ENCODE measurements at regions not wholly inside any gene's neighbourhood (a gene's known extent, or its start where the extent isn't known, plus 50 kb on each side); places are given as distances from the start of the nearest gene placed in this dataset.
"Not testable (repeated sequence)": the region's sequence is repeated elsewhere in the genome, so short reads cannot be mapped to it uniquely, and the experiment has no call there.

DNA sequence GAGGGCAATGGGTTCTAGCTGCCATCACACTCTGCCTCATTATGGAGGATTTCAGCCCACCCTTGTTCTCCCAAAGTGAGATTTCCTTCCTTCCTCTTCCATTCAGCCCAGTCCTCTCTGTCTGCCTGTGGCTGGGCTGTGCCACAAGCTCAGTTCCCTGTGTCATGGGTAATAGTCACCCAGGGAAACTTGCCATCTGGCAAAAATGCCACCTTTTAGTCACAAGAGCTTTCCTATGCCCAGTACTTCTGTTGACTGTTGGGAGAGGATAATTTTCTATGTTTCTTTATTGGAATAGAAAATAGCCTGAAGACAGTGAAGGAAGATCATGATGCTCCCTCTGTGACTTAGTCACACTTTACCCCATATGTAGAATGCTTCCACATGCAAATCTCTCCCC lies 71.4 kb downstream of the TLR4 start:
- DNase-seq (ENCODE audit: low read depth): no peak

DNA sequence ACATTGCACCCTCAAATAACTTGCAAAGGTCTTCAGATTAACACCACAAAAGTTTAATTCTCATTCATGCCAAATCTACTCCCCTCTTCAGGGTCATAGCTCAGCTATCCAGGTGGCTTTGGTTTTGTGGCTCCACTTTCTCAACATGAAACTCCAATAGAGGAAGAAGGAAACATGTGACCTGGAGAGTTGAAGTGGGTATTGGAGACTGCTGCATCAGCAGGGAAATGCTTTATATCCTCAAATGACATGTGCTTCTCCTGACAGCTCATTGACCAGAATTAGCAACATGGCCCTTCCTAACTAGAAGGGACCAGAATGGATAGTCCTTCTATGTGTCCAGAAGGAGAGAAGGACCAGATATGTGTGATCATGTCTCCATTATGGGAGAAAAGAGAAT lies 73.6 kb downstream of the TLR4 start:
- DNase-seq (ENCODE audit: low read depth): no peak

DNA sequence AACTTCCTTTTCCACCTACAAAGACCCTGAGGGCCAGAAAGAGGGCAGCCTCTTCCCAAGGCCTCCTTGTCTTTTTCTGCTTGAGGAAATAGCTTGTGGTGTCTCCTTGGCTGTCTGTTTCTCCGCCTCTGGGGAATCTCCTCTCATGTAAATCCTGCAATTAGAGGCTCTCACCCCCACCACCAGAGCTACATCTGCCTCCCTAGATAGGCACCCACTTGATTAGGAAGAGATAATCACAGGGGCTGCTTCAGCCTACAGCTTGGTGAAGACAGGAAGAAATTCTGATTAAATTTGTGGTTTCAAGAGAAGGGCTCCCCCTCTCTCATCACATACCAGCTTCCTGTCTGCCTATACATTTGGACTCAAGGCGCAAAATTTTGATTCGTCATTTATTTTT lies 75.6 kb downstream of the TLR4 start:
- DNase-seq (ENCODE audit: low read depth): no peak

DNA sequence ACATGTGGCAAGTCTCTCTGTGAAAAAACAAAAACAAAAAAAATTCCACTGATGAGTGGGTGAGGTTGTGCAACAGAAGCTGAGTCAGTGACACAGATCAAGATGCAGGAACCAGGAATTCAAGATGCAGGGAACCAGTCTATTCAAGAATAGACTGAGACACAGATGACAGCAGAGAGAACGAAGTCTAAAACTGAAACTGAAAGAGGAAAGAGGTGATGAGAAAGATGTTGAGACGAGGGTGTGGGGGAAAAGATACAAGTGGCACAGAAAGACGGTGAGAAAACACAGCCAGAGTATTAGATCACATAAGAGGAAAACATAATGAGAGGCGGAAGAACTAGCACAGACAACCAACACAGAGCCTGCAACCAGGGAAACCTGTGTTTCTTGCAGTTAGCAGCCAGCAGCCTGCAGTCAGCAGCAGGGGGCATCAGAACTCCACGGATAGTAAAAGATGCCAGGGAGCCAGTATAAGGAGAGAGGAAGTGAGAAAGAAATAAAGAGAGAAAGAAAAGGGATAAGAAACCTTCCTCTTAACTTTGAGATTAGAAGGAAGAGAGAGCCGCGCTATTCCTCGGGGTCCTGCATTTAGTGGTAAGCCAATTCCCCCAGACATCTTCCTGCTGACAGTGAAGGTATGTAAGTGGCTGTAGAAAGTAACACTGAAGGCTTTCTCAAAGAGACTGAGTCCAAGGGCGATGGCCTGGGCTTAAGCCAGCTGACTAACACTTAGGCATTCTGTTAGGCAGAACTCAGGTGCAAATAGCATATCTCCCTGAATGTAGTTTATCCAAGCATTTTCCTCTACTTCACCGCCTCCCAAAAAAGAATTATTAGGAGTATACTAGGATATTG lies 79.0 kb downstream of the TLR4 start:
- peak; percentile 26 for DNase-seq (ENCODE audit: low read depth)

DNA sequence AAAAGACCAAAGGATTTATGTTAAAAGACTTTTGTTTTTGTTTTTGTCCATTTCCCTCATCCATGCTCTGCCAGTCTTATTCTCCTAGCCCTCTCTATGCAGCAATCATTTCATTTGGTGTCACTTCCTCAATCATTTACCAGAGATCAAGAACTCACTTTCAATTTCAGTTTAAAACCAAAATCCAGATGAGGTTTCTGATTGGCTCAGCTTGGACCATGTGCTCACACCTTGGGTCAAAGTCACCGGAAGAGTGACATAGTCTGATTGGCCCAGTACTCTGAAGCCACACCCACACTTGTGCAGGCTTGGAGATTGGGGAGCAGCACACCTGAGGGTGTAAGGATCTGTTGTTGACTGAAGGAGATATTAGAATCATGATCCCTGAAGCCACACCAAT lies 79.6 kb downstream of the TLR4 start:
- no peak for DNase-seq (ENCODE audit: low read depth)

DNA sequence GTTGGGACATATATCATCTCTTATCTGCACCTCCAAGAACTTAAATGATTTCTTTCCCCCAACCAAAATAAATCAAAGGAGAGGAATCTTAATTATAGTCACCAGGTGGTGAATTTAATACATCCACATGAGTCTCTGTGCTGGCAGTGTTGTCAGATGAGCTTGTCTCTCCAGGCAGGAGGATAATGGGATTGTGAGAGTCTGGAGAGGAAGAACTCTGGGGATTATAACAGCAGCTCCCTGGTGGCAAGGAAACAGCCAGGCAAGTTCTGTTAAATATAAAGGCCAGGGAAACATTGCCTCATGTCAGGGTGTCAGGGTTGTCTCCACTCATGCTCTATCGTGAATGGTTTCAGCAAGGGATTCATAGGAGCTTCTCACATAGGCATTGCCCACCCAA lies 80.8 kb downstream of the TLR4 start:
- DNase-seq (ENCODE audit: low read depth): no peak

DNA sequence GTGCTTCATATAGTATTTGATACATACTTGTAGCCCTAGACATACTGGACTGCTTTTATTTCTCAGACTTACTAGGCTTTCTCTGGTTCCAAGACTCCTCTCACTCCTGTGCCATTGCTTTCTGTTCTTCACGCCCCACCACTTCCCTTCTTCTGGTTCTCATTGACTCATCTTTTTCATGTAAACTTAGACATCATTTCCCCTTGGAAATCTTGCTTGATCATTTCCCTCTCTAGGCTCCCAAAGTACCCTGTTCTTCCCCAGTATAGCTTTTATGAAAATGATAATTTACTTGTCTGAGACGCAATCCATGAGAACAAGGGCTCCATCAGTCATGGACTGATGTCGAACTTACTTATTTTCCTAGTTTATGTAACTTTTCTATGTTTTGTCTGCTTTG lies 83.5 kb downstream of the TLR4 start:
- no peak for DNase-seq (ENCODE audit: low read depth)

DNA sequence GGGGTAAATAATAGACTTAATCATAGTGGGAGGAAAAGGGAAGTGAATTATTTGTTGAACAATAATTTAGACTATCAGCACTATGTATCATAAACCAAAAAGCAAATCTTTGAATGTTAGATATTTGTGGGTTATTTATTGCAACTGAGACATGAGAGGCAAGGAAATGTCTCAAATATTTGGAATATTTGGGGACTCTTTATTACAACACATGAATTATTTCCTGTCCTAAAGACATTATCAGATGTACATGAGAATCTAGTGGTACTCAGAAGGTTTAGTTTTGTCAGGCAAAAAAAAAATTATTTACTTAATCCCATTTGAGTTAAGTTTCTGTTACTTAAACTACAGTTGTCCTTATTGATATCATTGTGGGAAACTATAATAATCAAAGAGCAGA lies 91.1 kb downstream of the TLR4 start:
- DNase-seq (ENCODE audit: low read depth): no peak

DNA sequence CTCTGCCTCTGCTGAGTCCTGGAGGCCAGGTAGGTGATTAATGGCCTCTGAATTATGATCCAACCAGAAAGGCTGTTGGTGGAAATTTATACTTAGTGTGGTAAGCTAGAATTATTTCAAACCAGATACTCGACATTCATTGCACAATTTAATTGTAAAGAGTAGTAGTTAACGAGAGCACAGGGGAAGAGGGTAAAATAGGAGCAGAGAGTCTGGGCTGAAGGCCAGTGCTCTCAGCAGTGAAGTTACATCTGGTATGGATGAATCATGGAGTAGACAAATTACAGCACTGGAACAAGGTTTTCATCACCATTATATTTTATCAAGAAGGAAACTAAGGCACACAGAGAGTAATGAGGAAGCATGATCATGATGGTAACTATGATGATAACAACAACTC lies 92.5 kb downstream of the TLR4 start:
- DNase-seq (ENCODE audit: low read depth): no peak

DNA sequence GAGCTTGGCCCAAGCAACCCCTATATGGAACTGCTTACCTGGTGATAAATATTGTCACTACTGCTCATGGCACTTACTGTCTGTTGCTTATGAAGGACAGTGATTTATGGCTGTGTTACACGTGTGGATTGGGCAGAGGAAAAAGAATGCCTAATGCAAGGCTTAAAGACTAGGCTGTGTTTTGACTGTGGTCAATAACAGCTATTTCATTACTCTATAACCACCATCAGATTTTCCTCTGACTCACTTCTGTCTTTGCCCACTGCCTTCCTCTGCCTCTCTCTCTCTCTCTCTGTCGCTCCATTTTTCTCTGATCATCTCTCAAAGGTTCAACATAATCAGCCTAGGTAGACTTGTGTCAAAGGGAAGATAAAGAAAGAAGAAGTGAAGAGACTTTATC lies 96.2 kb downstream of the TLR4 start:
- no peak for DNase-seq (ENCODE audit: low read depth)

DNA sequence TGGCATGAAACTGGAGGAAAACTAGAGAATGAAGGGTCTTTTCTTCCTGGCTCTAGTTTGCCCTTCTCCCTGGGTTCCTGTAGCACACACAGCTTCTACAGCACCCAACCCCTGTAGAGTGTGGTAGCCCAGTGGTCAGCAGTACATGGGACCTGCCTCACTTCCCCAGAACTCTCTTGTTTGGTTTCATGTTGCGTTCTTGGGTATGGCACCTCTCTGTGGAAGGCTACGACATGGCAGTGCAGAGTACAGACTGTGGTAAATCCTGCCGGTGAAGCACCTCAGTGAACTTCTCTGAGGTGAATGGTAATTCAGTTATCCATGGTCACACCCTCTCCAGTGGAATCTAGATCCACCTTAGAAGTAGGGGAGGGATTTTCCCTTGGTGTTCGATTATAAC lies 105.5 kb downstream of the TLR4 start:
- no peak for DNase-seq (ENCODE audit: low read depth)

DNA sequence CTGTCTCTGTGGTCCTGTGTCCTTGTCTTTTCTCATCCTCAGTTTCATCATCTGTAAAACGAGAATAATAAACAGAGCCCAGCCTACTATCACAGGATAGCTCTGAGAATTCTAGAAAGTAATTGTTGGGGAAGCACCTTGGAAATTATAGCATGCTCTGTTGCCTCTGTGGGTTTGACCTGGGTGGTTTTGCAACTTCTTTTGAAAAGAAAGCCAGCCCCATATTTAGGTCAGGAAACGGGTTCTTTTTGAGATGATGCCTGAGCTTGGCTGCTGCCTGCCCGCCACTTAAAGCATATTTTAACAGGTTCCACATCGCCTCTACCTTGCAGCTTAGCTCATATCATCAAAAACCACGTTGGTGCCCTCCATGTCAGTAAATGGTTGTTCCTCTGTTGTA lies 111.1 kb downstream of the TLR4 start:
- DNase-seq (ENCODE audit: low read depth): no peak

DNA sequence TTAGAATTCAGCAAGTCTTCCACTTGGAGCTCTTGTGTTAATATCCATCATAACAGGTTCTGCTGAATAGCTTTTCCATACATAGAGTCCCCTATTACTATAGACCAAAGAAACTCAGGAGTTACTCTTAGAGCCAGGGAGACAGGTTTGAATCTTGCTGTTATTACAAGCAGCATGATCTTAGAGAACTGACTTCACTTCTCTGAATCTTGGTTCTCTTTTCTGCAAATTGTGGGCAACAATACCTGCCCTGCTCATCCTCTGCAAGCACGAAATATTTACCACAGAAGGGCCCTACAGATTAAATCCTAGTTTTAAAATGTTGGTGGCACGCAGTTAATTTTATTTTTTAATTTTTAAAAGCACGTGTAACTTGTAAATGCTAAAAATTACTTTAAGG lies 111.7 kb downstream of the TLR4 start:
- no peak for DNase-seq (ENCODE audit: low read depth)

DNA sequence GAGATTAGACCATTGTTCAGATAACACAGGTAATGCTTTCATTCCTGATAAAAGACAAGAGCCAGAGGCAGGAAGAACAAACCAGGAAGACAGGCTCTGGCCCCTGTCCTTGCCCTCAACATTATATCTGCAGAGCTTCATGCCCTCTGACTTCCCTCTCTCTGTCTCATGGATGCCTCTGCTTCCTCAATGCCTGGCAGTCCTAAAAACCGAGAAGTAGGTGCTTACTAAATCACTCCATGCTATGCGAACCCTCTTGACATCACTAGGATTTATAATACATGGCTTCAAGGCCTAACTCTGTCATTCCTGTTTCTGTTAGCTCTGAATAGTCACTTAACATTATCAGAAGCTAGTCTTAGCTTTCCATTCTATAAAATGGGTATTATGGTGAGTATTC lies 117.8 kb downstream of the TLR4 start:
- DNase-seq (ENCODE audit: low read depth): no peak

DNA sequence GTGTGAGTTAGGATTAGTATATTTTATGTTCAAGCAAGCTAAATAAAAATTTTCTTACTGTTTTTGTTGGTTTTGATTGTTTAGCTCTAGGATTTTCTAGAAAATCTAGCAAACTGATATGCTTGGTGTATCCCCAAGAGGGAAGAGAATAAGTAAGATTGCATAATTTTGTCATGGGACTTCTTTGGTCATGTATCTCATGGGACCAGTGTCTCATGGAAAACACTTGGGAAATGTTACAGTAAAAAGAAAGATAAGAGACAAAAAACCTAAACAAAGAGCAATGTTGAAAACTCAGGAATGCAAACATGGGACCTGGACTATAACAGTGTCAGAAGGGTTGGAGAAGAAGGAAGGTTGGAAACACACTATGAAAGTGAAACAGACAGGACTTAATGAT lies 119.4 kb downstream of the TLR4 start:
- DNase-seq (ENCODE audit: low read depth): no peak

DNA sequence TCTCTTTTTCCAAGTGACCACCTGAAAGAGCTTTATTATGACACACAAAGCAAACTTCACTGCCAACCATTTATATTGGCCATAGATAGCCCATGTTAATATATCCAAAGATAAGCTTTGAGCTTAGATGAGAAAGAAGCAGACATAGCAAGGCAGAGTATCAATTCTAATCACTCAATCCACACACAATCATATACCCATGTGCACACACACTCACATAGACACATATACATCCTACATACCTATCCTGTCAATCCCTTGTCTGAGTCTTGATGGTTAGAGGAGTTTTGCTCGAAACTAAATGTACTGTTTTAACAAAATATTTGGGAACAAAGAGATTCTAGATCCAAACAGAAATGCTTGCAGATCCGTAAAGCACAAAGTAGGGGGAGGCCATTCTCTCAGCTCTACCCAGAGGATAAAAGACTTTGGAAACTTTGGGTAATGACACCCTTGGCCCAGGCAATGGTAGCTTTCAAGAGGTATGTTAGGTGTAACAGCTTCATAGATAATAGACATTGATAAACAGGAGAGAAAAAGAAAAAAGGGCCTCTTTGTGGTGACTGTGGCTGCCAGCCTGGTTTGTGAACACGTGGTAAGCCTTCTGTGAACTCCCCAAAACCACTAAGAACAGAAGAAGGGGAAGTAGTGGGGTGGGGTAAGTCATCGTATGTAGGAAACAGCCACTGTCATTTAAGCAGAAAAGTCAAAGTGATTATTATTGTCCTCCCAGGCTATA lies 121.6 kb downstream of the TLR4 start:
- DNase-seq (ENCODE audit: low read depth): peak; percentile 23

DNA sequence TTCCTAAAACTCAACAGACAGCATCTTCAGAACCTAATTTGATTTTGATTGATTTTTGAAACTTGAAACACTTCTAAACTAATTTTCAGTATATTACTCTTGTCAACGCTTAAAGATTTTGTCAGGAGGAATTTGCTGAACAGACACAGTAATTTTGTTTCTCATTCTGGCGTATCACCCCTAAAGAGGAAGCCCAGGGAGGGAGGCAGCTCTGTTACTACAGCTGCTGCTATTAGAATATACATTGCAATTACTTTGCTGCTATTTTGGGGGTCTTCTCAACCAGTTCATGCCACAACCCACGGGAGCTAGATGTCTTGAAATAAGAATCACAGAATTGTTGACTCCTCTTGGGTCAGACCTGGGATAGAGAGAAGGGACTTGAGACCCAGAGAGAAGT lies 122.6 kb downstream of the TLR4 start:
- DNase-seq (ENCODE audit: low read depth): no peak

DNA sequence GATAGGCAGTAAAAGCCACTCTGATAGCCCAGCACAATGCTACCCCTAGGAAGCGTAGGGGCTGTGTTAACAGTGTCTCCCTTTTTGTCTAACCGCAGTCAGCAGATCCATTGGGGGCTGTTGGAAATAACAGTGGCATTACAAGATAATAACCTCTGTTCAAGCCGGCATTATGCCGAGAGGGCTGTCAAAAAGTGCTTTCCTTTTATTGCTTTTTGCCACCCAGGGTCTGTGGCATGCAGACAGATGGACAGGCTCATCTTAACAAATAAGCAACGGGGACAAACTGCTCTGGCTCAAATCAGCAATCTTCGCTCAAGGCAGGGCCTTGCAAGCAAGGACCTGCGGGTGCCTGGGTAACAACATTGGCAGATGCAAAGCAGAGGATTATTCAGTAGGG lies 123.3 kb downstream of the TLR4 start:
- no peak for DNase-seq (ENCODE audit: low read depth)

DNA sequence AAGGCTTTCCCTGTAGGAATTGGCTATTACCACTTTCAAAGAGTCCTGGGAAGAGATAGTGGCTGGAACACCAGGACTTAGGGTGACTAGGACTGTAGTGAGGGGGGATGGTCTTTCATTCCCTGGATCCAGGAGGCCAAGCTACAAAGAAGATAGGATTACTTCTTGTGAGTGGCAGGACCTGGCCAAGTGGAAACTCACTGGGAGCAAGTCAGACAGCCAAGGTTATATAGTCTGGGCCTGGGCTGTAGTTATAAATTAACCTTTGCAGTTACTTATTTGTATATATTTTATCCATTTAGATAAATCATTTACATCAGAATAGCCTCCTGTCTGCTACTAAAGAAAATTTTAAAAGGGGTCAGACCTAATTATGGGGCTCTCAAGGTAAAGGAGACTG lies 124.3 kb downstream of the TLR4 start:
- DNase-seq (ENCODE audit: low read depth): no peak

DNA sequence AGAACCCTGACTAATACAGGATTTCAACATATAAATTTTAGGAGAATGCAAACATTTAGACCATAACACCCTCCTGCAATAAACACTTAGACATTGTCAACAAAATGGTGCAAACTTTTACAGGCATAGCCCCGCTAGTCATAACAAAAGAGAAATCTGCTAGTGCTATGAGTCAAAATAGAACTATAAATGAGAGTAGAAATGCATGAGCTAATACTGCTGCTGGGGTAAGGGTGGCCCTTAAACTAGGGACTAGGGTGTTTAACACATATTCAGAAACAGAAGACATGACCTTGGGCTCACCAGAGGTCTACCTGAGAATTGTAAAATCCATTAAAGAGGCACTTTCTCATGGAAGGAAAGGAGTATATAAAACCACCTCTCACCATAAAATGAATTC lies 131.6 kb downstream of the TLR4 start:
- no peak for DNase-seq (ENCODE audit: low read depth)

DNA sequence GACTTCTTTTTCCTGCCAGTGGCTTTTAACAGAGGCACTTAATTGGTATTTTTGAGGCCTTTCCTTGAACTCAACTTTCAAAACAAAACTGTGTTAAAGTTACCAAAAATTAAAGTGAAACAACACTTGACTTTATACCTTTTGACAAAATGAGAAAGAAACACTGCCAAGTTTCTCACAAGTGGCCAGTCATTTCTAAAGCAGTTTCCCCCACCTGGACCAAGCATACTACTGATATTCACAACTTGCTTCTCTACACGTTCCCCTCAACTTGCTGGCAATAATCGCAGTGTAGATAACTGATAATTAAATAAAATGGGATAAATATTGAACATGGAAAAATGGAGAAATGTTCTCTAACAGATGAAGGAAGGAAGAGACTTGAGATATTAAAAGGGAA lies 135.7 kb downstream of the TLR4 start:
- no peak for DNase-seq (ENCODE audit: low read depth)

DNA sequence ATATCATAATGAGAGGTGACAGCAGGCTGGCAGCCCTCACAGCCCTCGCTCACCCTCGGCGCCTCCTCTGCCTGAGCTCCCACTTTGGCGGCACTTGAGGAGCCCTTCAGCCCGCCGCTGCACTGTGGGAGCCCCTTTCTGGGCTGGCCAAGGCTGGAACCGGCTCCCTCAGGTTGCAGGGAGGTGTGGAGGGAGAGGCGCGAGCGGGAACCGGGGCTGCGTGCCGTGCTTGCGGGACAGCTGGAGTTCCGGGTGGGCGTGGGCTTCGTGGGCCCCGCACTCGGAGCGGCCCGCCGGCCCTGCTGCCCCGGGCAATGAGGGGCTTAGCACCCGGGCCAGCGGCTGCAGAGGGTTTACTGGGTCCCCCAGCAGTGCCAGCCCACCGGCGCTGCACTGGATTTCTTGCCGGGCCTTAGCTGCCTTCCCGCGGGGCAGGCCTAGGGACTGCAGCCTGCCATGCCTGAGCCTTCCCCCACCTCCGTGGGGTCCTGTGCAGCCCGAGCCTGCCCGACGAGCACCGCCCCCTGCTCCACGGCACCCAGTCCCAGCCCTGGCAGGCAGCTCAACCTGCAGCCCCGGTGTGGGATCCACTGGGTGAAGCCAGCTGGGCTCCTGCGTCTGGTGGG lies 147.7 kb downstream of the TLR4 start:
- not testable (repeated sequence) for DNase-seq (ENCODE audit: low read depth)

DNA sequence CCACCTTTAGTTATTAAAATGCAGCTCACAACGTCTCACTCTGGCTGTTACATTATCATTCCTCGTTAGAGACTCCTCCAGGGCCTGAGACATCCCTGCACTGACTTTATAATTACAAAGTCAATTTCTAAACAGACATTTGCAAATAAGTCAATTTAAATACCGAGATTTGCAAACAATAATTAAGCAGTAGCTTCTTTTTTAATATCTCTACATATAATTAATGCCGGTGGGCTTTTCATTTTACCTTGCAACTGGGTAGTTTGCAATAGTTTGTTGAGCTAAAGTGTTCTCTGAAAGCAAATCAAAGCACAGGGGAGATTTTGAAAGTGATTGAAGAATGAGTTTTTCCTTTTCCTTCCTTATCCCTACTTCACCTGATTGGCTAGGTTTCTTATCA lies 154.4 kb downstream of the TLR4 start:
- DNase-seq (ENCODE audit: low read depth): no peak

All from stimulated activated CD8-positive, alpha-beta memory T cell treated with anti-CD3 and anti-CD28 coated beads, Interleukin-4, amount 100 ng/mL, for 24 hours (primary cell).